ENCODE measurements at regions not wholly inside any gene's neighbourhood (a gene's known extent, or its start where the extent isn't known, plus 50 kb on each side); places are given as distances from the start of the nearest gene placed in this dataset.

- H3K27ac ChIP-seq (ENCODE audit: low read depth in 1 of 2, low read length in 2 of 2), result no peak overlapping the region
- no peak for TF ChIP-seq CTCF (IDR thresholded peaks at IDR 0.05; ENCODE audit: low read depth, low read length, missing input control)
Measured at GRCh38 chr2:41924024-41924423, 123.8 kb upstream of the PKDCC start.

GRCh38 chr2:41924709-41925408 lies 123.0 kb upstream of the PKDCC start:
- DNase-seq (ENCODE audit: low spot score), result no peak

More at GRCh38 chr2:41924024-41924423, 123.8 kb upstream of the PKDCC start:
- no peaks in the 10 kb centered on the region for H3K9me3 ChIP-seq (ENCODE audit: control insufficient read depth in 4 of 4, low read length in 3 of 4)
- no peak overlapping the region for H3K9ac ChIP-seq (ENCODE audit: low read depth in 1 of 2, low read length in 2 of 2)
- H3K27me3 ChIP-seq (ENCODE audit: control insufficient read depth in 4 of 4, insufficient read depth in 4 of 4, low read length in 3 of 4), result no peaks in the 10 kb centered on the region
- 76% methylated on average over 5 of the region's 5 CpGs for WGBS
- no peak overlapping the region for H3K4me3 ChIP-seq (ENCODE audit: low read depth in 1 of 3, low read length in 3 of 3)
- DNase-seq (ENCODE audit: low spot score), result no peak
- H3K36me3 ChIP-seq (ENCODE audit: control insufficient read depth in 4 of 4, insufficient read depth in 3 of 4, low read depth in 1 of 4, low read length in 3 of 4), result no peaks in the 10 kb centered on the region
- H3K4me1 ChIP-seq (ENCODE audit: control insufficient read depth in 4 of 4, insufficient read depth in 4 of 4, low read length in 3 of 4), result no peaks in the 10 kb centered on the region

More at GRCh38 chr2:41924709-41925408, 123.0 kb upstream of the PKDCC start:
- Histone ChIP-seq H3K27ac (ENCODE audit: low read depth in 1 of 2, low read length in 2 of 2) (no peak overlapping the region), H3K9ac (ENCODE audit: low read depth in 1 of 2, low read length in 2 of 2) (no peak overlapping the region), H3K9me3 (ENCODE audit: control insufficient read depth in 4 of 4, low read length in 3 of 4) (no peaks in the 10 kb centered on the region), H3K27me3 (ENCODE audit: control insufficient read depth in 4 of 4, insufficient read depth in 4 of 4, low read length in 3 of 4) (no peaks in the 10 kb centered on the region), H3K36me3 (ENCODE audit: control insufficient read depth in 4 of 4, insufficient read depth in 3 of 4, low read depth in 1 of 4, low read length in 3 of 4) (no peaks in the 10 kb centered on the region), H3K4me3 (ENCODE audit: low read depth in 1 of 3, low read length in 3 of 3) (no peak overlapping the region), H3K4me1 (ENCODE audit: control insufficient read depth in 4 of 4, insufficient read depth in 4 of 4, low read length in 3 of 4) (no peaks in the 10 kb centered on the region)
- WGBS, result 87% methylated on average over 4 of the region's 4 CpGs
- TF ChIP-seq TAF1 (conservative IDR thresholded peaks at IDR 0.05), result no peak
- no peak for TF ChIP-seq RXRA (IDR thresholded peaks at IDR 0.05)
- TF ChIP-seq YY1 (IDR thresholded peaks at IDR 0.05), result no peak
- TF ChIP-seq, protein P1, sequence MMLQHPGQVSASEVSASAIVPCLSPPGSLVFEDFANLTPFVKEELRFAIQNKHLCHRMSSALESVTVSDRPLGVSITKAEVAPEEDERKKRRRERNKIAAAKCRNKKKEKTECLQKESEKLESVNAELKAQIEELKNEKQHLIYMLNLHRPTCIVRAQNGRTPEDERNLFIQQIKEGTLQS (IDR thresholded peaks at IDR 0.05), result no peak
- no peak for TF ChIP-seq SP1 (IDR thresholded peaks at IDR 0.05)
- no peak for TF ChIP-seq GABPA (IDR thresholded peaks at IDR 0.05 in 1 of 2, conservative IDR thresholded peaks at IDR 0.05 in 1 of 2)
- TF ChIP-seq CTCF (IDR thresholded peaks at IDR 0.05; ENCODE audit: low read depth, low read length, missing input control), result no peak
- no peak for TF ChIP-seq JUND (IDR thresholded peaks at IDR 0.05)
- TF ChIP-seq, protein P2, sequence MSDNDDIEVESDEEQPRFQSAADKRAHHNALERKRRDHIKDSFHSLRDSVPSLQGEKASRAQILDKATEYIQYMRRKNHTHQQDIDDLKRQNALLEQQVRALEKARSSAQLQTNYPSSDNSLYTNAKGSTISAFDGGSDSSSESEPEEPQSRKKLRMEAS (IDR thresholded peaks at IDR 0.05), result no peak
- TF ChIP-seq FOXA1 (IDR thresholded peaks at IDR 0.05), result no peak
- TF ChIP-seq, protein P3, sequence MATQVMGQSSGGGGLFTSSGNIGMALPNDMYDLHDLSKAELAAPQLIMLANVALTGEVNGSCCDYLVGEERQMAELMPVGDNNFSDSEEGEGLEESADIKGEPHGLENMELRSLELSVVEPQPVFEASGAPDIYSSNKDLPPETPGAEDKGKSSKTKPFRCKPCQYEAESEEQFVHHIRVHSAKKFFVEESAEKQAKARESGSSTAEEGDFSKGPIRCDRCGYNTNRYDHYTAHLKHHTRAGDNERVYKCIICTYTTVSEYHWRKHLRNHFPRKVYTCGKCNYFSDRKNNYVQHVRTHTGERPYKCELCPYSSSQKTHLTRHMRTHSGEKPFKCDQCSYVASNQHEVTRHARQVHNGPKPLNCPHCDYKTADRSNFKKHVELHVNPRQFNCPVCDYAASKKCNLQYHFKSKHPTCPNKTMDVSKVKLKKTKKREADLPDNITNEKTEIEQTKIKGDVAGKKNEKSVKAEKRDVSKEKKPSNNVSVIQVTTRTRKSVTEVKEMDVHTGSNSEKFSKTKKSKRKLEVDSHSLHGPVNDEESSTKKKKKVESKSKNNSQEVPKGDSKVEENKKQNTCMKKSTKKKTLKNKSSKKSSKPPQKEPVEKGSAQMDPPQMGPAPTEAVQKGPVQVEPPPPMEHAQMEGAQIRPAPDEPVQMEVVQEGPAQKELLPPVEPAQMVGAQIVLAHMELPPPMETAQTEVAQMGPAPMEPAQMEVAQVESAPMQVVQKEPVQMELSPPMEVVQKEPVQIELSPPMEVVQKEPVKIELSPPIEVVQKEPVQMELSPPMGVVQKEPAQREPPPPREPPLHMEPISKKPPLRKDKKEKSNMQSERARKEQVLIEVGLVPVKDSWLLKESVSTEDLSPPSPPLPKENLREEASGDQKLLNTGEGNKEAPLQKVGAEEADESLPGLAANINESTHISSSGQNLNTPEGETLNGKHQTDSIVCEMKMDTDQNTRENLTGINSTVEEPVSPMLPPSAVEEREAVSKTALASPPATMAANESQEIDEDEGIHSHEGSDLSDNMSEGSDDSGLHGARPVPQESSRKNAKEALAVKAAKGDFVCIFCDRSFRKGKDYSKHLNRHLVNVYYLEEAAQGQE (IDR thresholded peaks at IDR 0.05), result no peak
- TF ChIP-seq, protein P4, sequence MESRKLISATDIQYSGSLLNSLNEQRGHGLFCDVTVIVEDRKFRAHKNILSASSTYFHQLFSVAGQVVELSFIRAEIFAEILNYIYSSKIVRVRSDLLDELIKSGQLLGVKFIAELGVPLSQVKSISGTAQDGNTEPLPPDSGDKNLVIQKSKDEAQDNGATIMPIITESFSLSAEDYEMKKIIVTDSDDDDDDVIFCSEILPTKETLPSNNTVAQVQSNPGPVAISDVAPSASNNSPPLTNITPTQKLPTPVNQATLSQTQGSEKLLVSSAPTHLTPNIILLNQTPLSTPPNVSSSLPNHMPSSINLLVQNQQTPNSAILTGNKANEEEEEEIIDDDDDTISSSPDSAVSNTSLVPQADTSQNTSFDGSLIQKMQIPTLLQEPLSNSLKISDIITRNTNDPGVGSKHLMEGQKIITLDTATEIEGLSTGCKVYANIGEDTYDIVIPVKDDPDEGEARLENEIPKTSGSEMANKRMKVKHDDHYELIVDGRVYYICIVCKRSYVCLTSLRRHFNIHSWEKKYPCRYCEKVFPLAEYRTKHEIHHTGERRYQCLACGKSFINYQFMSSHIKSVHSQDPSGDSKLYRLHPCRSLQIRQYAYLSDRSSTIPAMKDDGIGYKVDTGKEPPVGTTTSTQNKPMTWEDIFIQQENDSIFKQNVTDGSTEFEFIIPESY (IDR thresholded peaks at IDR 0.05), result no peak
- no peak for TF ChIP-seq NR2F2 (IDR thresholded peaks at IDR 0.05)
- TF ChIP-seq FOXA2 (IDR thresholded peaks at IDR 0.05), result no peak
- TF ChIP-seq HNF4A (conservative IDR thresholded peaks at IDR 0.05), result no peak
- TF ChIP-seq EGR1 (IDR thresholded peaks at IDR 0.05; ENCODE audit: low read depth in 2 of 2), result no peak
- TF ChIP-seq RAD21 (IDR thresholded peaks at IDR 0.05), result no peak
- TF ChIP-seq HNF4G (IDR thresholded peaks at IDR 0.05), result no peak
